SK-MEL-5 (cell line): ENCODE measurements at regions not wholly inside any gene's neighbourhood (a gene's known extent, or its start where the extent isn't known, plus 50 kb on each side); places are given as distances from the start of the nearest gene placed in this dataset.
"Not testable (repeated sequence)": the region's sequence is repeated elsewhere in the genome, so short reads cannot be mapped to it uniquely, and the experiment has no call there.

Experiments
- DNase-seq: peaks from one replicate; pipeline ENCODE4 v3.0.0-alpha.2; 2016; ENCODE audit warnings: low read depth, low spot score
- in situ Hi-C: cut with HindIII; loops from 2 replicates; pipeline ENCODE4 v1.10.0; 2016; ENCODE audit warnings: low sequenced_read_pairs, high pct_unique_total_duplicates, low pct_unique_long_range_greater_than_20kb

- in situ Hi-C loops: no loop called here
- DNase-seq: no peak
These were observed 156.0 kb downstream of the GXYLT1 start for GRCh38 chr12:41988715-41989114.

- DNase-seq, in situ Hi-C loops: not testable (repeated sequence)
These were observed 158.2 kb downstream of the GXYLT1 start for GRCh38 chr12:41986513-41986912.

GRCh38 chr12:41983856-41984255 is 160.8 kb downstream of the GXYLT1 start:
- no peak for DNase-seq
- in situ Hi-C loops: no loop called here

GRCh38 chr12:41983394-41983793 is 161.3 kb downstream of the GXYLT1 start:
- DNase-seq: peak; percentile 20
- in situ Hi-C loops: no loop called here

GRCh38 chr12:41981758-41982157 is 162.9 kb downstream of the GXYLT1 start:
- in situ Hi-C loops: no loop called here
- DNase-seq: no peak

- DNase-seq: no peak
- in situ Hi-C loops: no loop called here
These were observed 163.7 kb downstream of the GXYLT1 start for GRCh38 chr12:41981013-41981412.

GRCh38 chr12:41980390-41980789 is 164.3 kb downstream of the GXYLT1 start:
- DNase-seq: no peak
- in situ Hi-C loops: no loop called here

GRCh38 chr12:41979574-41979973 is 165.1 kb downstream of the GXYLT1 start:
- no peak for DNase-seq
- in situ Hi-C loops: no loop called here

- in situ Hi-C loops: no loop called here
- DNase-seq: no peak
These were observed 172.1 kb downstream of the GXYLT1 start for GRCh38 chr12:41972598-41972997.

GRCh38 chr12:41972196-41972595 is 172.5 kb downstream of the GXYLT1 start:
- DNase-seq: no peak
- in situ Hi-C loops: no loop called here

GRCh38 chr12:41970744-41971143 is 173.9 kb downstream of the GXYLT1 start:
- in situ Hi-C loops: no loop called here
- no peak for DNase-seq

- no peak for DNase-seq
- in situ Hi-C loops: no loop called here
These were observed 176.1 kb downstream of the GXYLT1 start for GRCh38 chr12:41968599-41968998.

- no peak for DNase-seq
- in situ Hi-C loops: no loop called here
These were observed 176.8 kb downstream of the GXYLT1 start for GRCh38 chr12:41967668-41968500.

GRCh38 chr12:41966916-41967315 is 177.8 kb downstream of the GXYLT1 start:
- DNase-seq: no peak
- in situ Hi-C loops: no loop called here

- in situ Hi-C loops: no loop called here
- DNase-seq: no peak
These were observed 178.7 kb downstream of the GXYLT1 start for GRCh38 chr12:41966001-41966400.

- in situ Hi-C loops: no loop called here
- no peak for DNase-seq
These were observed 181.3 kb downstream of the GXYLT1 start for GRCh38 chr12:41963398-41963797.

GRCh38 chr12:41962171-41962572 is 182.5 kb downstream of the GXYLT1 start:
- no peak for DNase-seq
- in situ Hi-C loops: no loop called here

GRCh38 chr12:41959271-41959670 is 185.4 kb downstream of the GXYLT1 start:
- DNase-seq: no peak
- in situ Hi-C loops: no loop called here

- in situ Hi-C loops: no loop called here
- DNase-seq: no peak
These were observed 188.3 kb downstream of the GXYLT1 start for GRCh38 chr12:41956353-41956752.

GRCh38 chr12:41950455-41950854 is 194.2 kb downstream of the GXYLT1 start:
- DNase-seq: no peak
- in situ Hi-C loops: no loop called here
